Loucy (cell line): ENCODE measurements at regions not wholly inside any gene's neighbourhood (a gene's known extent, or its start where the extent isn't known, plus 50 kb on each side); places are given as distances from the start of the nearest gene placed in this dataset.

ENCODE experiments used
- H2AFZ ChIP-seq: fragments of 200-600 bp; sonication (generic); 2 replicates; pipeline ENCODE4 v1.6.0; 2016; ENCODE audit warnings: antibody characterized with exemption, mild to moderate bottlenecking, low read length, moderate library complexity
- H3F3A ChIP-seq: fragments of 200-600 bp; 2 replicates; pipeline ENCODE4 v1.6.0; 2016; ENCODE audit warnings: antibody characterized with exemption, low read depth, mild to moderate bottlenecking
- H3K27me3 ChIP-seq: fragments of 200-600 bp; sonication (generic); 2 replicates; pipeline ENCODE4 v1.6.1; 2014; ENCODE audit warnings: low read length, mild to moderate bottlenecking; ENCODE audit not compliant: insufficient read depth, poor library complexity, severe bottlenecking
- H3K36me3 ChIP-seq: fragments of 200-600 bp; sonication (generic); 2 replicates; pipeline ENCODE4 v1.6.1; 2016; ENCODE audit warnings: low read length; ENCODE audit not compliant: insufficient read depth
- H3K4me1 ChIP-seq: fragments of 200-600 bp; sonication (generic); 2 replicates; pipeline ENCODE4 v1.5.1; 2014; ENCODE audit warnings: low read length, mild to moderate bottlenecking; ENCODE audit not compliant: insufficient read depth, poor library complexity, severe bottlenecking
- H3K4me2 ChIP-seq: fragments of 200-600 bp; sonication (generic); 2 replicates; pipeline ENCODE4 v1.6.0; 2014; ENCODE audit warnings: antibody characterized with exemption, low read length, low read depth, mild to moderate bottlenecking; ENCODE audit not compliant: poor library complexity, severe bottlenecking
- H3K4me3 ChIP-seq: fragments of 200-600 bp; sonication (generic); 2 replicates; pipeline ENCODE4 v1.5.1; 2014; ENCODE audit warnings: low read length, mild to moderate bottlenecking, mixed read lengths; ENCODE audit not compliant: poor library complexity, severe bottlenecking
- H3K79me2 ChIP-seq: fragments of 200-600 bp; sonication (generic); 2 replicates; pipeline ENCODE4 v1.6.1; 2014; ENCODE audit warnings: low read length; ENCODE audit not compliant: insufficient read depth
- H3K9ac ChIP-seq: fragments of 200-600 bp; sonication (generic); 2 replicates; pipeline ENCODE4 v1.6.0; 2014; ENCODE audit warnings: mild to moderate bottlenecking, low read depth, low read length, moderate library complexity; ENCODE audit not compliant: poor library complexity, severe bottlenecking
- H3K9me2 ChIP-seq: fragments of 200-600 bp; sonication (generic); replicated peaks from 2 replicates; pipeline ENCODE4 v1.6.1; 2016; ENCODE audit warnings: low read depth, low read length, mixed read lengths
- H3K9me3 ChIP-seq: fragments of 200-600 bp; sonication (generic); 2 replicates; pipeline ENCODE4 v1.6.1; 2014; ENCODE audit warnings: mild to moderate bottlenecking, antibody characterized with exemption, low read length, low read depth; ENCODE audit not compliant: insufficient read depth
- H4K20me1 ChIP-seq: fragments of 200-600 bp; sonication (generic); 2 replicates; pipeline ENCODE4 v1.6.0; 2014; ENCODE audit warnings: antibody characterized with exemption, low read length, mild to moderate bottlenecking; ENCODE audit not compliant: insufficient read depth, poor library complexity, severe bottlenecking
- CTCF ChIP-seq: fragments of 200-600 bp; sonication (generic); conservative IDR thresholded peaks from 2 replicates; pipeline ENCODE4 v1.5.1; 2014; ENCODE audit warnings: mild to moderate bottlenecking, antibody characterized with exemption, low read length
- EZH2phosphoT487 ChIP-seq: fragments of 200-600 bp; IDR thresholded peaks from 2 replicates; pipeline ENCODE4 v1.6.1; 2018; ENCODE audit warnings: antibody characterized with exemption, mild to moderate bottlenecking, moderate library complexity, borderline replicate concordance

GRCh38 chr12:45543887-45544286 lies 185.6 kb upstream of the ARID2 start:
- TF ChIP-seq CTCF (peak; percentile 88), EZH2phosphoT487 (no peak)
- no peak overlapping the region for H3K4me2 ChIP-seq

GRCh38 chr12:45546545-45546944 lies 183.0 kb upstream of the ARID2 start:
- Histone ChIP-seq H3K4me3 (no peak overlapping the region), H3K9ac (no peak overlapping the region), H2AFZ (no peak overlapping the region), H3F3A (no peaks in the 10 kb centered on the region), H3K4me2 (no peak overlapping the region), H3K9me3 (no peaks in the 10 kb centered on the region), H3K4me1 (peaks cover 2% of the 10 kb centered on the region), H3K27me3 (no peaks in the 10 kb centered on the region), H3K79me2 (no peaks in the 10 kb centered on the region), H4K20me1 (no peaks in the 10 kb centered on the region), H3K9me2 (no peaks in the 10 kb centered on the region), H3K36me3 (no peaks in the 10 kb centered on the region)
- TF ChIP-seq CTCF (no peak), EZH2phosphoT487 (no peak)

More at GRCh38 chr12:45543887-45544286, 185.6 kb upstream of the ARID2 start:
- H3K4me1 ChIP-seq: peaks cover 22% of the 10 kb centered on the region
- no peaks in the 10 kb centered on the region for H3K9me2 ChIP-seq
- H3K27me3 ChIP-seq: no peaks in the 10 kb centered on the region
- H3K9me3 ChIP-seq: no peaks in the 10 kb centered on the region
- no peak overlapping the region for H3K4me3 ChIP-seq
- no peaks in the 10 kb centered on the region for H3K79me2 ChIP-seq
- peak overlapping the region; percentile 59 for H2AFZ ChIP-seq
- no peaks in the 10 kb centered on the region for H4K20me1 ChIP-seq
- no peaks in the 10 kb centered on the region for H3F3A ChIP-seq
- H3K36me3 ChIP-seq: no peaks in the 10 kb centered on the region
- no peak overlapping the region for H3K9ac ChIP-seq

GRCh38 chr12:45547132-45547531 lies 182.4 kb upstream of the ARID2 start:
- Histone ChIP-seq H3K79me2 (no peaks in the 10 kb centered on the region), H3K4me2 (no peak overlapping the region), H3K4me1 (peaks cover 3% of the 10 kb centered on the region), H4K20me1 (no peaks in the 10 kb centered on the region), H3K36me3 (no peaks in the 10 kb centered on the region), H3K27me3 (no peaks in the 10 kb centered on the region), H3K9ac (no peak overlapping the region), H3K9me3 (no peaks in the 10 kb centered on the region), H2AFZ (no peak overlapping the region), H3K9me2 (no peaks in the 10 kb centered on the region), H3F3A (no peaks in the 10 kb centered on the region), H3K4me3 (no peak overlapping the region)
- TF ChIP-seq EZH2phosphoT487 (no peak), CTCF (no peak)
